ENCODE measurements at regions not wholly inside any gene's neighbourhood (a gene's known extent, or its start where the extent isn't known, plus 50 kb on each side); places are given as distances from the start of the nearest gene placed in this dataset.

GRCh38 chr10:84681781-84682180 lies 353.4 kb downstream of the CCSER2 start:
- Histone ChIP-seq H3K4me1 (ENCODE audit: insufficient read depth, low read length) (no peaks in the 10 kb centered on the region), H3K4ac (ENCODE audit: low read depth, low read length) (no peak overlapping the region), H2AK5ac (ENCODE audit: insufficient read length, low read length) (no peak overlapping the region), H2BK20ac (ENCODE audit: low read depth, low read length, poor library complexity, severe bottlenecking) (no peak overlapping the region), H3K4me2 (ENCODE audit: insufficient read depth, insufficient read length, low read length) (no peak overlapping the region), H2BK5ac (ENCODE audit: insufficient read length, low read length) (no peak overlapping the region), H2AFZ (ENCODE audit: low read length) (no peak overlapping the region), H2BK120ac (ENCODE audit: low read depth, low read length, poor library complexity, severe bottlenecking) (no peak overlapping the region), H2BK12ac (ENCODE audit: insufficient read length, low read depth, low read length) (no peak overlapping the region), H3K23ac (ENCODE audit: insufficient read length, low read depth, low read length) (no peak overlapping the region), H3K9ac (ENCODE audit: extremely low read depth, insufficient read length, low read length) (no peak overlapping the region), H3K23me2 (ENCODE audit: insufficient read length, low read depth, low read length, poor library complexity, severe bottlenecking) (no peaks in the 10 kb centered on the region), H3K9me3 (ENCODE audit: control insufficient read depth, low read depth, low read length) (no peaks in the 10 kb centered on the region), H3K27ac (ENCODE audit: insufficient read length, low read depth, low read length) (no peak overlapping the region), H3K18ac (ENCODE audit: insufficient read length, low read depth, low read length) (no peak overlapping the region), H4K5ac (ENCODE audit: insufficient read length, low read depth, low read length) (no peak overlapping the region), H2BK15ac (ENCODE audit: low read depth, low read length) (no peak overlapping the region), H4K20me1 (ENCODE audit: control insufficient read depth, insufficient read depth, insufficient read length) (no peaks in the 10 kb centered on the region), H3K56ac (ENCODE audit: insufficient read length, low read depth, low read length) (no peak overlapping the region), H3K79me1 (ENCODE audit: insufficient read depth, low read depth, low read length, poor library complexity, severe bottlenecking) (no peaks in the 10 kb centered on the region), H3K79me2 (ENCODE audit: insufficient read depth, low read length) (no peaks in the 10 kb centered on the region), H4K91ac (ENCODE audit: insufficient read length, low read depth, low read length) (no peak overlapping the region), H4K8ac (replicated peaks; ENCODE audit: insufficient read length, low read depth, low read length) (no peak overlapping the region), H3K27me3 (ENCODE audit: insufficient read depth, low read length) (no peaks in the 10 kb centered on the region), H3K14ac (ENCODE audit: insufficient read depth, low read length) (no peak overlapping the region), H3T11ph (ENCODE audit: low read length) (no peak overlapping the region)
- no CpG with 5 or more reads among the region's 3 CpGs for WGBS (ENCODE audit: extremely low coverage, insufficient read length, low lambda C conversion rate)
- H3K4me3 Mint-ChIP-seq = no peak overlapping the region
- H3K27me3 Mint-ChIP-seq (ENCODE audit: low read depth) = no peaks in the 10 kb centered on the region; the same call in 1 of the 2 replicates
- peaks cover 0 to 10% (median 5%) of the 10 kb centered on the region in 3 experiments; a peak in 2 of 7 replicates for H3K36me3 Mint-ChIP-seq (ENCODE audit: insufficient read depth in 1 of 3, low read depth in 3 of 3)
- H3K27ac Mint-ChIP-seq = no peak overlapping the region
- TF ChIP-seq, protein P1, sequence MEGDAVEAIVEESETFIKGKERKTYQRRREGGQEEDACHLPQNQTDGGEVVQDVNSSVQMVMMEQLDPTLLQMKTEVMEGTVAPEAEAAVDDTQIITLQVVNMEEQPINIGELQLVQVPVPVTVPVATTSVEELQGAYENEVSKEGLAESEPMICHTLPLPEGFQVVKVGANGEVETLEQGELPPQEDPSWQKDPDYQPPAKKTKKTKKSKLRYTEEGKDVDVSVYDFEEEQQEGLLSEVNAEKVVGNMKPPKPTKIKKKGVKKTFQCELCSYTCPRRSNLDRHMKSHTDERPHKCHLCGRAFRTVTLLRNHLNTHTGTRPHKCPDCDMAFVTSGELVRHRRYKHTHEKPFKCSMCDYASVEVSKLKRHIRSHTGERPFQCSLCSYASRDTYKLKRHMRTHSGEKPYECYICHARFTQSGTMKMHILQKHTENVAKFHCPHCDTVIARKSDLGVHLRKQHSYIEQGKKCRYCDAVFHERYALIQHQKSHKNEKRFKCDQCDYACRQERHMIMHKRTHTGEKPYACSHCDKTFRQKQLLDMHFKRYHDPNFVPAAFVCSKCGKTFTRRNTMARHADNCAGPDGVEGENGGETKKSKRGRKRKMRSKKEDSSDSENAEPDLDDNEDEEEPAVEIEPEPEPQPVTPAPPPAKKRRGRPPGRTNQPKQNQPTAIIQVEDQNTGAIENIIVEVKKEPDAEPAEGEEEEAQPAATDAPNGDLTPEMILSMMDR (conservative IDR thresholded peaks at IDR 0.05) = no peak
- peaks cover 8 to 9% of the 10 kb centered on the region in 2 experiments; a peak in 4 of 5 replicates for H3K9me3 Mint-ChIP-seq
- DNase-seq = no peak
- peaks cover 0 to 4% of the 10 kb centered on the region in 2 experiments; a peak in 1 of 4 replicates for H3K4me1 Mint-ChIP-seq

Data from H9 (cell line).